Esophagus muscularis mucosa (tissue), 4 donors: ENCODE measurements at regions not wholly inside any gene's neighbourhood (a gene's known extent, or its start where the extent isn't known, plus 50 kb on each side); places are given as distances from the start of the nearest gene placed in this dataset.

Experiments
- DNase-seq: peaks from one replicate; pipeline ENCODE4 v3.0.0-alpha.2; 2017; ENCODE audit errors: extremely low spot score
- H3K27ac ChIP-seq, 4 donors: fragments of 200-600 bp; sonication (generic); replicated peaks in 1 of 4; 1 replicate in 3 of 4; 2 replicates in 1 of 4; pipeline ENCODE4 v1.5.1; 2016 to 2019; ENCODE audit warnings: mild to moderate bottlenecking in 1 of 4
- H3K27me3 ChIP-seq, 4 donors: fragments of 200-600 bp; sonication (generic); one replicate each; pipeline versions ENCODE4 v1.5.1 to v1.6.0; 2016 to 2019
- H3K36me3 ChIP-seq, 4 donors: fragments of 200-600 bp; sonication (generic); one replicate each; pipeline ENCODE4 v1.5.1; 2016 to 2019
- H3K4me1 ChIP-seq, 4 donors: fragments of 200-600 bp; sonication (generic); one replicate each; pipeline ENCODE4 v1.5.1; 2016 to 2019
- H3K4me3 ChIP-seq, 4 donors: fragments of 200-600 bp; sonication (generic); 1 replicate in 2 of 4; 2 replicates in 2 of 4; pipeline ENCODE4 v1.5.1; 2016 to 2019; ENCODE audit warnings: mild to moderate bottlenecking in 4 of 4, moderate library complexity in 1 of 4
- H3K9me3 ChIP-seq, 4 donors: fragments of 200-600 bp; sonication (generic); 1 replicate in 3 of 4; 2 replicates in 1 of 4; pipeline ENCODE4 v1.5.1; 2016 to 2019
- EP300 ChIP-seq: sonication (generic); formaldehyde crosslinking; IDR thresholded peaks from one replicate; pipeline ENCODE4 v1.6.1; 2017; ENCODE audit warnings: antibody characterized with exemption
- POLR2A ChIP-seq: fragments of 450-650 bp; IDR thresholded peaks from one replicate; pipeline ENCODE4 v1.6.1; 2017; ENCODE audit warnings: antibody characterized with exemption, moderate library complexity, mild to moderate bottlenecking, low read depth
- POLR2AphosphoS5 ChIP-seq, 2 donors: sonication (generic); formaldehyde crosslinking; IDR thresholded peaks; one replicate each; pipeline ENCODE4 v1.6.1; 2017; ENCODE audit warnings: antibody characterized with exemption in 2 of 2
- WGBS: methylation state at CpG from one replicate; pipeline ENCODE4 v1.1.5; 2018; 5-methylcytosine and 5-hydroxymethylcytosine counted together
- intact Hi-C: fragments of 100-400 bp; cut with DNase I; formaldehyde crosslinking; loops from one replicate; pipeline ENCODE4 v1.15.1; 2023
- TF ChIP-seq, protein P1 (sequence below), 3 experiments: fragments of 200-600 bp in 2 of 3; fragments of 450-650 bp in 1 of 3; sonication (generic) in 2 of 3; IDR thresholded peaks; one replicate each; pipeline ENCODE4 v1.5.1; 2017 to 2019; ENCODE audit warnings: antibody characterized with exemption in 3 of 3, mild to moderate bottlenecking in 2 of 3, moderate library complexity in 1 of 3

DNA sequence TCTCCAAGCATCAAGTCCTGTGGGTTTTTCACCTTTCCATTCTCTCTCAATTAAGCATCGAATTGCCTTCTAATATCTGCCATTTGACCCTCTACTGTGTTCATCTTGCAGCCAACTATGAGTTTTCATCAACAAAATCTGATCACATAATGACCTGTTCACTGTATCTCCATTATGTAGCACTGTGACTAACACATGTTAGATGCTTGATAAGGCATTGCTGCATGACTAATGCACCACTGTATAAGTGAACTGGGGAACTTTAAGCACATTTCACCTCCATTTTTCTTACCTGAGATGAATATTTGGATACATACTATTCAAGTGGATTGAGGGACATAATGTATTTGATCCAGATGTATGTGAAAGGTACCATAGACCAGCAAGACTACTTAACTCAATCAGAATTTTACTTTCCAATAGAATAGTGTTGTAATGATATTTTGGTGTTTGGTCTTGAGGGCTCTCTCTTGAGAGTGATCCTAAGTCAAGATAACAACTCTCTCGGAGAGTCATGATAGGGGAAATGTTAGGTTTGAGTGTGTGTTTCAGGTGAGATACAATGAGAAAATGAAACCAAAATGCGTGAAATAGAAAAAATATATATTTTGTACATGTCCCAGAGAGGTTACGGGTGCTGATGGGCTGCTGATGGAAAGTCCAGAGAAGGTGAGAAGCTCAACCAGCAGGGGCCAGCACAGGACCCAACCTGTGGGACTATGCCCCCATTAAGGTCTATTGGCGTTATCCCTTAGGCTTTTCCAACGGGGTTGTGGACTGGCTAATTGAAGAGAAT is 60.2 kb upstream of the HS3ST1 start:
- WGBS = 83% methylated on average over 6 of the region's 6 CpGs
- H3K27ac ChIP-seq = no peak overlapping the region

DNA sequence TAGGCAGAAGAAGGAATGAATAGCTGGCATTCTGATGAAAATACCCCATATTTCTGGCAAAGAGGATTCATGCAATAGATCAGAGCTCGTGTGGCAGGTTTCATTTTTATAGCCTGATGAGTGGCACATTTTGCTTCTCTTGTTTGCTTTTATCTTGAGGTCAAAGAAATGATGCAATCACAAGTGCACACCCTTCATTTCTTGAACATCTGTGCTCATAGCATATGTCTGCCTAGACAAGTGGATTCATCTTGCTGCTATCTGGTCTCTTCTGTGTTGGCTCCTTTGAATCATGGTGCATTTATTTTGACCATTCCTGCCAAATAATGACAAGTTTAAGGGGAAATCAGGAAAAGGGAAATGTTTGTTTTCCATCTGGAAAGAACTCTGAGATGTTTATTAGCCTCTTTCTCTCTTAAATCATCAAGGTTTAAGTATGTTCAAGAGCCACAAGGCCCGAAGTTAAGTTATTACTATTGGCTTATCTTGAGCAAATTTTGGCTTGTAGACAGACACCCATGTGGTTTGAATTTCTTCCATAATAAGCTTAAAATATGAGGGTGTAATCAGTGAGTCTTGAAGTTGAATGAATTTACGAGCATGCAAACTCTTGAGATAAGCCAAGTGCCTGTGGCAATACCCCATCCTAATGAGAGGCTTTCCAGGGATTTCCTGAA is 59.3 kb upstream of the HS3ST1 start:
- Histone ChIP-seq H3K4me3 (no peak overlapping the region), H3K9me3 (no peaks in the 10 kb centered on the region), H3K36me3 (no peaks in the 10 kb centered on the region), H3K27ac (no peak overlapping the region), H3K27me3 (no peaks in the 10 kb centered on the region), H3K4me1 (no peaks in the 10 kb centered on the region)
- TF ChIP-seq, protein P1, sequence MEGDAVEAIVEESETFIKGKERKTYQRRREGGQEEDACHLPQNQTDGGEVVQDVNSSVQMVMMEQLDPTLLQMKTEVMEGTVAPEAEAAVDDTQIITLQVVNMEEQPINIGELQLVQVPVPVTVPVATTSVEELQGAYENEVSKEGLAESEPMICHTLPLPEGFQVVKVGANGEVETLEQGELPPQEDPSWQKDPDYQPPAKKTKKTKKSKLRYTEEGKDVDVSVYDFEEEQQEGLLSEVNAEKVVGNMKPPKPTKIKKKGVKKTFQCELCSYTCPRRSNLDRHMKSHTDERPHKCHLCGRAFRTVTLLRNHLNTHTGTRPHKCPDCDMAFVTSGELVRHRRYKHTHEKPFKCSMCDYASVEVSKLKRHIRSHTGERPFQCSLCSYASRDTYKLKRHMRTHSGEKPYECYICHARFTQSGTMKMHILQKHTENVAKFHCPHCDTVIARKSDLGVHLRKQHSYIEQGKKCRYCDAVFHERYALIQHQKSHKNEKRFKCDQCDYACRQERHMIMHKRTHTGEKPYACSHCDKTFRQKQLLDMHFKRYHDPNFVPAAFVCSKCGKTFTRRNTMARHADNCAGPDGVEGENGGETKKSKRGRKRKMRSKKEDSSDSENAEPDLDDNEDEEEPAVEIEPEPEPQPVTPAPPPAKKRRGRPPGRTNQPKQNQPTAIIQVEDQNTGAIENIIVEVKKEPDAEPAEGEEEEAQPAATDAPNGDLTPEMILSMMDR (IDR thresholded peaks at IDR 0.05) = no peak
- TF ChIP-seq POLR2A (no peak), EP300 (no peak), POLR2AphosphoS5 (IDR thresholded peaks at IDR 0.05) (no peak)
- WGBS = 72% methylated on average over 3 of the region's 3 CpGs
- intact Hi-C loops = no loop called here
- DNase-seq = no peak

More for the DNA sequence above, 60.2 kb upstream of the HS3ST1 start:
- Histone ChIP-seq H3K36me3 (no peaks in the 10 kb centered on the region), H3K4me1 (no peaks in the 10 kb centered on the region), H3K4me3 (no peak overlapping the region), H3K9me3 (no peaks in the 10 kb centered on the region), H3K27me3 (no peaks in the 10 kb centered on the region)
- TF ChIP-seq, protein P1 (IDR thresholded peaks at IDR 0.05) = no peak
- no peak for TF ChIP-seq POLR2AphosphoS5 (IDR thresholded peaks at IDR 0.05)
- TF ChIP-seq POLR2A = no peak
- TF ChIP-seq EP300 = no peak
- no peak for DNase-seq
- intact Hi-C loops = no loop called here

DNA sequence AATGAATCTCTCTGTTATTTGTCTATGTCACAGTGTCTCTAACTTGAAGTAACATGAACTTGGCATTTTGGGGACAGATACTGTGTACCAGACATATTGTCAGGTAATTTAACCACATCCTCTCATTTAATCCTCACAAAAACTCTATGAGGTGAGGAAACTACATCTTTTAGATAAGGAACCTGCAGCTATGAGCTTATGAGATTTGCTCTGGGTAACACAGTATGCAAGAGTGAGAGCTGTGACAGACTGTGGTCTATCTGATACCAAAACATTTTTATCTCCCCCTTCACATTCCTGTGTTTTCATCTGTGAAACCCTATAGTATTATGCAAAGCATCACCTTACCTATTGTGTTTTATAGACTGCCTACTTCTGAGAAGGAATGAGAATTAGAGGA is 58.4 kb upstream of the HS3ST1 start:
- Histone ChIP-seq H3K4me1 (no peaks in the 10 kb centered on the region), H3K9me3 (no peaks in the 10 kb centered on the region), H3K27ac (no peak overlapping the region), H3K27me3 (no peaks in the 10 kb centered on the region), H3K36me3 (no peaks in the 10 kb centered on the region), H3K4me3 (no peak overlapping the region)
- DNase-seq = no peak
- intact Hi-C loops = no loop called here
- TF ChIP-seq POLR2AphosphoS5 (IDR thresholded peaks at IDR 0.05) (no peak), EP300 (no peak), POLR2A (no peak)
- TF ChIP-seq, protein P1 (IDR thresholded peaks at IDR 0.05) = no peak

DNA sequence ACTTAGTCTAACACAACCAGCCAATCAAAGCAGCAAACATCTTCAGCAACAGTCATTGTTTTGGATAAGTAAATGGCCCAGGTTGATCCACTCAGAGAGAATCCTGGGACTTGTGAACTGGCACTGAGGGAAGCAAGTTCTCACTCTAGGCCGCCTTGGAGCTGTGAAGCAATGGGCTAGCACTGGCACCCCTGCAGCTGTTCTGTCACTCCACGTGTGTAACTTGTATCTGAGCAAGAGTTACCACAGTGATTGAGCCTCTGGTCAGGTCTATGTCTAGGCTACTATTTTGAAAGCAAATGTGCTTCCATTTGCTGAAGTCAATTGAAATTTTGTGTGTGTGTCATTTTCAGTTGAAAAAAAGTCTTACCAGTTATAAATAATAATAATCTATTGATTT is 57.2 kb upstream of the HS3ST1 start:
- H3K27ac ChIP-seq = no peak overlapping the region
- no peak overlapping the region for H3K4me3 ChIP-seq
- H3K27me3 ChIP-seq = no peaks in the 10 kb centered on the region
- H3K36me3 ChIP-seq = no peaks in the 10 kb centered on the region
- TF ChIP-seq POLR2AphosphoS5 (IDR thresholded peaks at IDR 0.05) (no peak), POLR2A (no peak), EP300 (no peak)
- TF ChIP-seq, protein P1 (IDR thresholded peaks at IDR 0.05) = no peak
- no peaks in the 10 kb centered on the region for H3K4me1 ChIP-seq
- intact Hi-C loops = no loop called here
- 61% methylated on average over 2 of the region's 2 CpGs for WGBS
- DNase-seq = no peak
- no peaks in the 10 kb centered on the region for H3K9me3 ChIP-seq
